ENCODE measurements at regions not wholly inside any gene's neighbourhood (a gene's known extent, or its start where the extent isn't known, plus 50 kb on each side); places are given as distances from the start of the nearest gene placed in this dataset.

DNA sequence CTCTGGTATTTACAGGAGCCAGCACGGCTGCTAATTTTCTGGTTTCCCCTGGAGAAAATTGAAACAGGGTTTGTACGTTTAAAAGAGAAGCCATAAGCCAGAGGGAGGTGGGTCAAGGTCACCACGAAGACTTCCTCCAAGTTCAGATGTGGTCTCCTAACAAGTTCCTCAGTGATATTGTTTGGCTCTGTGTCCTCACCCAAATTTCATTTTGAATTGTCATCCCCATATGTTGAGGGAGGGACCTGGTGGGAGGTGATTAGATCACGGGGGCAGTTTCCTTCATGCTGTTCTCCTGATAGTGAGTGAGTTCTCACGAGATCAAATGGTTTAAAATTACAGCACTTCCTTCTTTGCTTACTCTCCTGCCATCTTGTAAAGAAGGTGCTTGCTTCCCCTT is 295.4 kb upstream of the DAB1 start:
- TF ChIP-seq, protein P1, sequence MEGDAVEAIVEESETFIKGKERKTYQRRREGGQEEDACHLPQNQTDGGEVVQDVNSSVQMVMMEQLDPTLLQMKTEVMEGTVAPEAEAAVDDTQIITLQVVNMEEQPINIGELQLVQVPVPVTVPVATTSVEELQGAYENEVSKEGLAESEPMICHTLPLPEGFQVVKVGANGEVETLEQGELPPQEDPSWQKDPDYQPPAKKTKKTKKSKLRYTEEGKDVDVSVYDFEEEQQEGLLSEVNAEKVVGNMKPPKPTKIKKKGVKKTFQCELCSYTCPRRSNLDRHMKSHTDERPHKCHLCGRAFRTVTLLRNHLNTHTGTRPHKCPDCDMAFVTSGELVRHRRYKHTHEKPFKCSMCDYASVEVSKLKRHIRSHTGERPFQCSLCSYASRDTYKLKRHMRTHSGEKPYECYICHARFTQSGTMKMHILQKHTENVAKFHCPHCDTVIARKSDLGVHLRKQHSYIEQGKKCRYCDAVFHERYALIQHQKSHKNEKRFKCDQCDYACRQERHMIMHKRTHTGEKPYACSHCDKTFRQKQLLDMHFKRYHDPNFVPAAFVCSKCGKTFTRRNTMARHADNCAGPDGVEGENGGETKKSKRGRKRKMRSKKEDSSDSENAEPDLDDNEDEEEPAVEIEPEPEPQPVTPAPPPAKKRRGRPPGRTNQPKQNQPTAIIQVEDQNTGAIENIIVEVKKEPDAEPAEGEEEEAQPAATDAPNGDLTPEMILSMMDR (IDR thresholded peaks at IDR 0.05; ENCODE audit: low read length, missing control alignments), result no peak

DNA sequence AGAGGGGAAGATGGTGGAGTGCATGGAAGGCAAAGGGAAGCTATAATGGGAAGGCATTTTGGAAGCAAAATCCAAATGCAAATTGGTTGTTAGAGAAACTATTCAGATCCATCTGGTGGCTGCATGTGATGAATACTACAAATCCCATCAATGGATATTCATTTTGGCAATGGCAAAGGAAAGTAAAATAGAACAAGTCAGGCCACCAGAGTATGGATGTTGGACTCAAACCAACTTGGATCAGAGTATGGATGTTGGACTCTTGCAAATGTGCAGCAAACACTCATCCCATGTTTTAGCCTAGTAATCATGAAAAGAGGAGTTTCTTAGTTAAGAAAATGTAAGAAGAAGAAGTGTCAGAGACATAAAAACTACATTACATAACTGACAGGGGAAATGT is 289.6 kb upstream of the DAB1 start:
- no peak overlapping the region for H3K4me3 ChIP-seq (replicated peaks; ENCODE audit: low read depth, low read length)
- TF ChIP-seq, protein P1 (IDR thresholded peaks at IDR 0.05; ENCODE audit: low read length, missing control alignments), result no peak
- DNase-seq (ENCODE audit: low read depth), result no peak

More for the DNA sequence above, 295.4 kb upstream of the DAB1 start:
- no peak for DNase-seq (ENCODE audit: low read depth)
- H3K4me3 ChIP-seq (replicated peaks; ENCODE audit: low read depth, low read length), result no peak overlapping the region

DNA sequence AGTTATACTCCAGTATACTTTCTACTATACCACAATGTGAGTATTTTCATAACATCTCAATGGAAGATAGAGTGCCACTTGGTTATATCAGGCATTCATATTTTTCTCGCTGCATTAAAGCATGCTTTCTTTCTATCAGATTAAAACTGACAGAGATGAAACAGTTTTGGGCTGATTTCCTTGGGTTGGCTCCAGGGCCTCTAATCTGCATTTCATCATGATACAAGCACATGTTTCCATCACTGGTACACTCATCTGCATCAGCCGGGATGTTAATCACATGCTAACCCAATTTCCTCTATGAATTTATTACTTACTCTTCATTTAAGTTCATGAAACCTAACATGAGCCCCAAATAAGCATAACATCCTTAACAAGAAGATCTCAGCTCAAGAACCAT is 289.0 kb upstream of the DAB1 start:
- TF ChIP-seq, protein P1 (IDR thresholded peaks at IDR 0.05; ENCODE audit: low read length, missing control alignments), result no peak
- DNase-seq (ENCODE audit: low read depth), result no peak
- H3K4me3 ChIP-seq (replicated peaks; ENCODE audit: low read depth, low read length), result no peak overlapping the region

- no peak for DNase-seq (ENCODE audit: low read depth)
- H3K4me3 ChIP-seq (replicated peaks; ENCODE audit: low read depth, low read length), result no peak overlapping the region
- TF ChIP-seq, protein P1 (IDR thresholded peaks at IDR 0.05; ENCODE audit: low read length, missing control alignments), result no peak
These were observed 287.5 kb upstream of the DAB1 start for GRCh38 chr1:57711326-57711725.

- TF ChIP-seq, protein P1 (IDR thresholded peaks at IDR 0.05; ENCODE audit: low read length, missing control alignments), result no peak
- no peak for DNase-seq (ENCODE audit: low read depth)
- H3K4me3 ChIP-seq (replicated peaks; ENCODE audit: low read depth, low read length), result no peak overlapping the region
These were observed 283.8 kb upstream of the DAB1 start for GRCh38 chr1:57707631-57708030.

- no peak for DNase-seq (ENCODE audit: low read depth)
- no peak overlapping the region for H3K4me3 ChIP-seq (replicated peaks; ENCODE audit: low read depth, low read length)
- TF ChIP-seq, protein P1 (IDR thresholded peaks at IDR 0.05; ENCODE audit: low read length, missing control alignments), result no peak
These were observed 281.0 kb upstream of the DAB1 start for GRCh38 chr1:57704811-57705210.

GRCh38 chr1:57704231-57704630 is 280.4 kb upstream of the DAB1 start:
- TF ChIP-seq, protein P1 (IDR thresholded peaks at IDR 0.05; ENCODE audit: low read length, missing control alignments), result no peak
- no peak overlapping the region for H3K4me3 ChIP-seq (replicated peaks; ENCODE audit: low read depth, low read length)

More at GRCh38 chr1:57704231-57704630, 280.4 kb upstream of the DAB1 start:
- DNase-seq (ENCODE audit: low read depth), result no peak
